ENCODE measurements at regions not wholly inside any gene's neighbourhood (a gene's known extent, or its start where the extent isn't known, plus 50 kb on each side); places are given as distances from the start of the nearest gene placed in this dataset.

GRCh38 chr1:198007011-198007410 is 89.8 kb downstream of the LHX9 start:
- H3K27me3 Mint-ChIP-seq (ENCODE audit: low read depth), result no peaks in the 10 kb centered on the region
- Histone ChIP-seq H2BK5ac (ENCODE audit: insufficient read length, low read length) (no peak overlapping the region), H2BK120ac (ENCODE audit: low read depth, low read length, poor library complexity, severe bottlenecking) (no peak overlapping the region), H4K8ac (replicated peaks; ENCODE audit: insufficient read length, low read depth, low read length) (no peak overlapping the region), H3K4ac (ENCODE audit: low read depth, low read length) (no peak overlapping the region), H3K56ac (ENCODE audit: insufficient read length, low read depth, low read length) (no peak overlapping the region), H3K14ac (ENCODE audit: insufficient read depth, low read length) (no peak overlapping the region), H3T11ph (ENCODE audit: low read length) (no peak overlapping the region), H2BK15ac (ENCODE audit: low read depth, low read length) (no peak overlapping the region), H2AK5ac (ENCODE audit: insufficient read length, low read length) (no peak overlapping the region), H2BK20ac (ENCODE audit: low read depth, low read length, poor library complexity, severe bottlenecking) (no peak overlapping the region), H3K79me2 (ENCODE audit: insufficient read depth, low read length) (no peaks in the 10 kb centered on the region), H4K91ac (ENCODE audit: insufficient read length, low read depth, low read length) (no peak overlapping the region), H2AFZ (ENCODE audit: low read length) (no peak overlapping the region), H3K9me3 (ENCODE audit: control insufficient read depth, low read depth, low read length) (no peaks in the 10 kb centered on the region), H3K27me3 (ENCODE audit: insufficient read depth, low read length) (no peaks in the 10 kb centered on the region), H4K20me1 (ENCODE audit: control insufficient read depth, insufficient read depth, insufficient read length) (no peaks in the 10 kb centered on the region), H2BK12ac (ENCODE audit: insufficient read length, low read depth, low read length) (no peak overlapping the region), H4K5ac (ENCODE audit: insufficient read length, low read depth, low read length) (no peak overlapping the region), H3K23ac (ENCODE audit: insufficient read length, low read depth, low read length) (no peak overlapping the region), H3K79me1 (ENCODE audit: insufficient read depth, low read depth, low read length, poor library complexity, severe bottlenecking) (no peaks in the 10 kb centered on the region), H3K4me2 (ENCODE audit: insufficient read depth, insufficient read length, low read length) (no peak overlapping the region), H3K4me1 (ENCODE audit: insufficient read depth, low read length) (no peaks in the 10 kb centered on the region), H3K27ac (ENCODE audit: insufficient read length, low read depth, low read length) (no peak overlapping the region), H3K23me2 (ENCODE audit: insufficient read length, low read depth, low read length, poor library complexity, severe bottlenecking) (no peaks in the 10 kb centered on the region), H3K9ac (ENCODE audit: extremely low read depth, insufficient read length, low read length) (no peak overlapping the region), H3K18ac (ENCODE audit: insufficient read length, low read depth, low read length) (no peak overlapping the region)
- no peak for TF ChIP-seq CTCF (conservative IDR thresholded peaks at IDR 0.05)
- DNase-seq, result no peak
- 0 out of 4 replicates have a peak, but pooled peaks cover 0 to under 1% of the 10 kb centered on the region in 2 experiments for H3K4me1 Mint-ChIP-seq
- peaks cover 18 to 19% of the 10 kb centered on the region in 2 experiments; a peak in 4 of 5 replicates for H3K9me3 Mint-ChIP-seq
- no peak overlapping the region for H3K4me3 Mint-ChIP-seq
- H3K36me3 Mint-ChIP-seq (ENCODE audit: insufficient read depth in 1 of 3, low read depth in 3 of 3), result peaks cover 2 to 8% (median 6%) of the 10 kb centered on the region in 3 experiments; a peak in 5 of 7 replicates
- no peak overlapping the region for H3K27ac Mint-ChIP-seq
- no CpG with 5 or more reads among the region's 1 CpG for WGBS (ENCODE audit: extremely low coverage, insufficient read length, low lambda C conversion rate)
